NCI-H2107 treated with DMSO at 0.1 percent for 48 hours (cell line): ENCODE measurements at regions not wholly inside any gene's neighbourhood (a gene's known extent, or its start where the extent isn't known, plus 50 kb on each side); places are given as distances from the start of the nearest gene placed in this dataset.
A peak's percentile ranks its signal among the peaks of the same experiment; 100 is the strongest.
"Not testable (repeated sequence)": the region's sequence is repeated elsewhere in the genome, so short reads cannot be mapped to it uniquely, and the experiment has no call there.

Experiments
- DNase-seq: peaks from one replicate; lab custom pipeline; 2025; ENCODE audit not compliant: unreplicated experiment; lab: John Stamatoyannopoulos, UW

- no peak for DNase-seq
Observed at GRCh38 chr6:26232306-26232939, 132.6 kb upstream of the BTN3A2 start.

GRCh38 chr6:26232940-26233648 lies 131.9 kb upstream of the BTN3A2 start:
- DNase-seq = no peak

- DNase-seq = no peak
Observed at GRCh38 chr6:26233649-26234420, 131.2 kb upstream of the BTN3A2 start.

- DNase-seq = no peak
Observed at GRCh38 chr6:26234421-26235301, 130.3 kb upstream of the BTN3A2 start.

GRCh38 chr6:26235302-26235670 lies 129.7 kb upstream of the BTN3A2 start:
- no peak for DNase-seq

GRCh38 chr6:26239415-26239814 lies 125.6 kb upstream of the BTN3A2 start:
- DNase-seq = not testable (repeated sequence)

- no peak for DNase-seq
Observed at GRCh38 chr6:26240157-26241032, 124.6 kb upstream of the BTN3A2 start.

- no peak for DNase-seq
Observed at GRCh38 chr6:26241033-26241895, 123.7 kb upstream of the BTN3A2 start.

GRCh38 chr6:26243132-26243531 lies 121.9 kb upstream of the BTN3A2 start:
- no peak for DNase-seq

GRCh38 chr6:26243752-26244151 lies 121.2 kb upstream of the BTN3A2 start:
- no peak for DNase-seq

GRCh38 chr6:26246058-26246457 lies 118.9 kb upstream of the BTN3A2 start:
- no peak for DNase-seq

- no peak for DNase-seq
Observed at GRCh38 chr6:26246553-26246952, 118.4 kb upstream of the BTN3A2 start.

- no peak for DNase-seq
Observed at GRCh38 chr6:26249707-26249956, 115.4 kb upstream of the BTN3A2 start.

GRCh38 chr6:26249957-26250697 lies 114.9 kb upstream of the BTN3A2 start:
- DNase-seq = peak; percentile 45

- DNase-seq = peak; percentile 70
Observed at GRCh38 chr6:26250698-26251044, 114.3 kb upstream of the BTN3A2 start.

GRCh38 chr6:26251354-26252076 lies 113.5 kb upstream of the BTN3A2 start:
- DNase-seq = peak; percentile 79

- no peak for DNase-seq
Observed at GRCh38 chr6:26252077-26252472, 112.9 kb upstream of the BTN3A2 start.

- no peak for DNase-seq
Observed at GRCh38 chr6:26254724-26255123, 110.3 kb upstream of the BTN3A2 start.
